ENCODE measurements at regions not wholly inside any gene's neighbourhood (a gene's known extent, or its start where the extent isn't known, plus 50 kb on each side); places are given as distances from the start of the nearest gene placed in this dataset.

DNA sequence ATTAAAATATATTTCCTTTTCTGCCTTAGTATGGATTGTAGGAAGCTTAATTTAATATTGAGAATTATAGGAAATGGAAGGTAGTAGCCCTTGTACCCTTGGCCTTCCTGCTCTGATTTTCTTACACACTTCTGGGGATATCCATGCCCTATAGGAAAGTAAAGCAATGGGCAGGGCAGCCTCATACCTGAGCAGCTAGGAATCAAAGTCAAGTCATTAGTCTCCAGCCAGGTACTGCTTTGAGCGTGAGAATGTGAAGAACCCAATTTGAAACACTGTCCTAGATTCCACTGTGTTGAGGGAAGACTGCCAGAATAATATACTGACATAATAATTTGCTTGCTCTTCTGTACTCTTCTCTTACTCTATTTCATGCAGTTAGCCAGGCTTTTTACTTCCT lies 51.0 kb upstream of the L3MBTL3 start:
- no peak for DNase-seq

DNA sequence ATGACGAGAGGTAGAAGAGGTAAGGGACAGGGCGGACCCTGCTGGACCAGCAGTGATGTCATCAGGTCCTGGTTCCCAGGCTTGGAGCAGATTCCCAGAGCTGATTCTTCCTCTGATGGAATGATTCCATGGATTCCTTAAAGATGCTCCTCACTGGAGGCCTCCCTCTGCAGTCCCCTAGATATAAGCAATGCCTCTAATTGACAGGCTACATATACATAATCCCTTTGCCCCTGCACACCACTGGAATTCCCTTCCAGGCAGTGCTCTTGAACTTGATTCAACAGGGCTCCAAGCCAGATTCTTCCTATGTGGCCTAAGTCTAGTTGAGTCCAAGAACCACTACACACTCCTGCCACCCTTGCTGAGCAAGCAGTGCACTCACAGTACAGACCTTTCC lies 52.3 kb upstream of the L3MBTL3 start:
- no peak for DNase-seq

DNA sequence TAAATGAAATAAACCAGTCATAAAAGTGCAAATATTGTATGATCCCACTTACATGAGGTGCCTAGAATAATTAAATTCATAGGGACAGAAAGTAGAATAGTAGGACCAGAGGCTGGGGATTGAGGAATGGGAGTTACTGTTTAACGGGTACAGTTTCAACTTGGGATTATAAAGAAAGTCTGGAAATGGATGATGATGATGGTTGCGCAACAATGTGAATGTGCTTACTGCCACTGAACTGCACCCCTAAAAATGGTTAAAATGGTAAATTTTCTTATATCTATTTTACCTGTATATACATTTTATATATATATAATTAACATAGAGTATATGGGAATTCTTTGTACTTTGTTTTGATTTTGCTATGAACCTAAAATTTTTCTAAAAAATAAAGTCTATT lies 53.3 kb upstream of the L3MBTL3 start:
- no peak for DNase-seq

DNA sequence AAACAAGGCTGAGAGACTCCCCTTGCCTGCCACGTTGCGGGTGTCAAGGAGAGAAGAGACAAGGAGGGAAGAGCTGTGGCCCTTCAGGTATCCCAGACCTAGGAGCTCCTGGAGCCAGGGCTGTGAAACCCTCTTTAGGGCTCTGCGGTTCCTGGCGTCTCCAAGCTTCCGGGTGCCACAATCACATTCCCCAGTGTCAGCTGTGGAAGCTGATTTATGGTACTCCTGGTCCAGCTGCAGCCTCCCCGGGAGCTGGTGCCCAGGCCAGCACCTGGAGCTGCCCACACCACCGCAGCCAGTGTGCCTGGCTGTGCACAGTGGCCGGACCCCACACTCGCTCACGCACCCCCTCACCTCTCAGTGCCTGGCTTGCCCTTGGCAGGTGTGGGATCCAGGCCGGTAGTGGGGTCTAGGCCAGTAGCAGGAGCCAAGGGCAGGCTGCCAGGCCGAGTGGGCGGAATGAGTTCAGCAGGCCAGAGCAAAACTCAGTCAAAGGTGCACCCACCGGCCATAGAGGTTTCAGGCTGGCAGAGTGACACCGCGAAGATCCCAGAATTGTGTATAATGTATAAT lies 58.9 kb upstream of the L3MBTL3 start:
- no peak for DNase-seq

DNA sequence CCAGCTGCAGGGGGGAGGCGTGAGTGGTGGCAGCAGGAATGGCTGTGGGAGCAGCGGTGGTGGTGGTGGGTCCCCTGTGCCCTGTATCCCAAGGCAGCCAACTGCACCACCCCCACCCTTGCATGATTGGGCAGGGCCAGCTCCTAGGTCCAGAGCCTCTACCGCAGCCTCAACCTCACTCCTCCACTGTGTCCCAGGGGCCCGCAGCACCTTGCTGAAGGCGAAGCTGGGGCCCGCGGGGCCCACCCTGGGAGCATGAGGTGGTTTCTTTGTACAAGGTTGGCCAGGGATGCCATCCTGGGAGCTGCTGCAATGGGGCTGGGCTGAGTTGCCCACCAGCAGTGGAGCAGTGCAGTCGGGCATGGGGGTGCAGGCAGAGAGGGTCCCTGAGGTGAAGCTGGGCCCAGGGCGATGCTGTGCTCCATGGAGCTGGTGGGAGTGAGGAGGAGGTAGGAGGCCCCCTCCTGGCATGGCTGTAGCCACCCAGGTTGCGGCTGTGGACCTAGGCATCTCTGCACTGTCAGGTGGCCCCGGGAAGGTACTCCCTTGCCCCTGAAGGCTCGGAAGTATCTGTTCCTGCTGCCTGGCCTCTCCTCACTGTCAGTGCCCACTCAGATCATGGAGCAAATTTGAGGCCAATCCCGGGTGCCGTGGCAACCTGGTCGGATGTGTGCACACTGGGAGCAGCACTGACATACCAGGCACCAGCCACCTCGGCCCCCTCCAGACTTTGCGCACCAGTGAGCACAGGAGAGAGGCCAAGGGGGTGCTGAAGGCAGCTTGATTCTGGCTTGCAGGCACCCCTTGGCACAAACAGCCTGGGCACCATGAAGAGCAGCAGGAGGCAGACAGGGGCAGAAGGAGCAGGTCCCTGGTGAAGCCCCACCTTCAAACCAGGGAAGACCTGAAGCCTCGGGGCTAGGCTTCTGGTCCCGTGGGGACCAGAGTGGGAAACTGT lies 60.2 kb upstream of the L3MBTL3 start:
- no peak for DNase-seq

DNA sequence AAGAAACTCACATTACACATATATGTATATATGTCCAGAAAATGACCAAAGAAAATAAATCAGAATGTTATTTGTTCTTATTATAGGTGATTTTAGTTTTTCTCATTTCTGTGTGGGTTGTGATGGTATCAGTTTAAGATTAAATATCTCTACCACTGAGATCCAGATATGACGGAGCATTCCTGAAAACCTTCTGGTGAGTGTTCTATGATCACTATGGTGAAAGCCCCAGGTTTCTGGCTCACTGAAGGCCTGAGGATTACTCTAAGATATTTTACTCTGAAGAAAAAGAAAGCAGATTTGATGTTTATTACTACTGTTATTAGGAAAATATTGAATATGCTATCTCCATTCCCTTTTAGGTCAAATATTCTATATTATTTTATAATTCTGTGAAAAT lies 62.8 kb upstream of the L3MBTL3 start:
- DNase-seq, result no peak

DNA sequence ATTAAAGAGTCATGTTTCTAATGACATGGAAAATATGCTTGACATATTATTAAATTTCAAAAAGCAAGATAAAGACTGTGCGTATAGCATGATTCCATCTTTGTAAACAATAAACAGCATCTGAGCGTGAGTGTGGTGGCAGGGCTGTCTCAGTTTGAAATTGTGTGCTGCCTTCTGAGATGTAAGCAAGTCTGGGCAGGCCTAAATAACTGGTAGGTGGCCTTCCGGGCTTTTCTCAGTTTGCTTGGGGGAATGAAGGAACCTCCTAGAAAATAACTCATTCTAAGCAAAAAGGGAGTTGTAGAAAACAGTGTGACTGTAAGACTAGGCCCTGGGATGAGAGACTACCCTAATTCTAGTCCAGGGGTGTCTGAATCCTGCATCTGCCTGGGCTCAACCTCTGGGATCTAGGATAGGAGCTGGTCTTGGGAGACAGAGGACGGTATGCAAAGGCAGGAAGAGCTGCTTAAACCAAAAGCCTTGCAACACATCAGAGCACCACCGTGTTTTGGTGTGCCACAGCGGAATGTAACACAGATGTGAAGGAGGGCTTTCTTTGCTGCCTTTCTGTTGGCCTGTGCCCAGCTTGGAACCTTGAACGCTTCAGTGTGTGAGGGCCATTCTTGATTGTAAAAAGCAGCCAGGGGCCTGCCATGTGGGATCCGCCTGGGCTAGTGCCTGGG lies 63.5 kb upstream of the L3MBTL3 start:
- no peak for DNase-seq

DNA sequence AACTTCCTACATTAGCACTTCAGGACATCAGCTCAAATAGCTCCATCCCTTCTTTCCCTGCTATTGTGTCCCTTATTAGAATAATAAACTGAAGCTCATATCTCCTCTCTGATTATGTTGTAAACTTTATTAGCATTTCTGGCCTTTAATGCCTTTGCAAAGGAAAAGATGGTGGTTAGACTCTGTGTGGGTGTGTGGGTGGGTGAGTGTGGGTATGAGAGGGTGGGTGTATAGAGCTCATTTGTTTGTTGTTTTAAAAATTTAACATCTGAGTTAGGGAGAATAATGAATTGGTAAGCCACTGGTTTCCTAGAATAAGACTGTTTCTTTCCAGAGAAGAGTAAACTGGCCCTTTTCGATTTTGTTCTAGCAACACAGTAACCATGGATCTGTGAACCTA lies 70.6 kb upstream of the L3MBTL3 start:
- no peak for DNase-seq

DNA sequence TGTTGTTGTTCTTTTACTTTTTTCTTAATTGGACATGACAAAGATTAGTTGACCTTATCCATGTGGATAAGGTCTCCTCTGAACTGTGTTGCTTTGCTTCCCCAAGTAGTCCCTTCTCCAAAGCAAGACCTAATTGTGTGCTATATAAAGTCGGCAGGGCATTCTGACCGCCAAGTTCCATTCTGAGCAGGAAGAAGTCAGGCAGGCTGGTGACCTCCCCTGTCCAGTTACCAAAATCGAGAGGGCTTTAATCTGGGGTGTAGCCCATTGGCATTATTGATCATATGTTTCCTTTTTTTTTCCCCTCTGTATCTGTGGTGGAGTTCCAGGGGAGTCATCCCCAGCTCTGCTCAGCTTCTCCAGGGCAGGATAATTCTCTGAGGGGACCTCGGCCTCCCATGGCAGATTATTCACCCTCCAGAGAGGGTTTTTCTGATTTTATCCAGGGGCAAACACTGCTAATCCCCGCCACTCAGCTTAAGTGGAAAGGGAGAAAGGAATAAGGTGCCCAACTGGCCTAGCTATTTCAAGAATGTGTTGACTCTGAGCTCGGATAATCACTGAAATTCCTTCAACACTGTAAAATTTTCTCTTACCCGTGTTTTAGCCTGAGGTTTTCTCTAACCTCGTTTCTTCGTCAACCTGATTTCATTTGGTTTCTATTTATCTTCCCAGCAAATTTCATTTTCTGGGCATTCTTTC lies 71.8 kb upstream of the L3MBTL3 start:
- DNase-seq, result no peak

DNA sequence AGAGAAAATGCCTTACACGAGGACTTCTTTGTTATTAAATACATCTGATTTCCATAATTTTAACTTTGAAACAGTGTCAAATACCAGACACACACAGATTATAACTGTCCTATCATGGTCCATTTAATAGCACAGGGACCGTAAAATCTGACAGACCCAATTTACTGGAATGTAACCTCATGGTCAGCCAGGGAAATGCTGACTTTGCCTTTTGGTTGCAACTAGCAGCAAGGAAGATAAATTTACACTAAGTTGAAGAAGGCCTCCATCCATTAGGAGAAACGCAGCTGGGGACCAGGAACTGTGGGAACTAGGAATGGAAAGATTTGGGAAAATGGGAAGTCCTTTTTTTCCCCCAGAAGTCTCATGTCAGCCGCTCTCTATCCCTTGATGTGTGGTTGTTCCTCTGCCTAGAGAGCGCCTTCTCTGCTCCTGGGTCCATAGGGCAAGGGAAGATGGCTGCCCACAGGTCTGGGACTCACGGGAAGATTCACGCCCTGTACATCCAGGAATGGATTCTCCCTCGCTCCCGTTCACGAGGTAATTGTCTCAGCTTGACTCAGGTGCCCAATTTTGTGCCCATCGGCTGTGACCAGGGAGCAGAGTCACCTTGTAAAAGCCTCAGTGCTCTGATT lies 74.6 kb upstream of the L3MBTL3 start:
- no peak for DNase-seq

DNA sequence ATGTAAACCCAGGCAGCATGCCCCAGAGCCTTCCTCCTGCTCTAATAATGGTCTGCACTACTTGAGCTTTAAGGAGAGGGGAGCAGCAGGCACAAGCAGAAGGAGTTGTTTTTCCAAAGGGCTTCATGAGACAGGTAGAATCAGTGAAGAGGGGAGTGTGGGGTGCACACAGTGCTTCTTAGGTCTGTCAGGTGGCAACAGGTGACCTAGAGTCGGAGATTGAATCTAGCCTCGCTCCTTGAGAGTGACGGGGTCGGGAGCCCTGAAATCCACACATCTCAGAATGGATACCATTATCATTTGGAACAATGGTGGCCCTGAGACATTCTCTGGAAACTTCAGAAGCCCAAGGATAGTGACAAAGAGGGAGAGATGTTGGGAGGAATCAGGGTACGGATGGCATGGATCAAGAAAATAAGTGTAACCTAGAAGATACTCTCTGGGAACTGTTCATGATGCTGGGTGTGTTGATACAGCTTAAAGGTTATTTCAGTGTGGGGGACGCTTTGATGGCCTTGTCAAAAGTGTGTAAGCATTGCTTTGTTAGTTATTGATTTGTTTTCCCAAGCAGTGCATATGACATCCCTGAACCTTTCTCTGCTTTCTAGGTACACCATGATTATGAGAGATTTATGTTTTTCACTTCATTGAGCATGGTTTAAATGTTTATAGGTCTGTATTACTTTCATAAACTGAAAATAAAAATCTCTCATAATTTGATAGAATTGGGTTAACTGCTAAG lies 77.8 kb upstream of the L3MBTL3 start:
- DNase-seq, result no peak

DNA sequence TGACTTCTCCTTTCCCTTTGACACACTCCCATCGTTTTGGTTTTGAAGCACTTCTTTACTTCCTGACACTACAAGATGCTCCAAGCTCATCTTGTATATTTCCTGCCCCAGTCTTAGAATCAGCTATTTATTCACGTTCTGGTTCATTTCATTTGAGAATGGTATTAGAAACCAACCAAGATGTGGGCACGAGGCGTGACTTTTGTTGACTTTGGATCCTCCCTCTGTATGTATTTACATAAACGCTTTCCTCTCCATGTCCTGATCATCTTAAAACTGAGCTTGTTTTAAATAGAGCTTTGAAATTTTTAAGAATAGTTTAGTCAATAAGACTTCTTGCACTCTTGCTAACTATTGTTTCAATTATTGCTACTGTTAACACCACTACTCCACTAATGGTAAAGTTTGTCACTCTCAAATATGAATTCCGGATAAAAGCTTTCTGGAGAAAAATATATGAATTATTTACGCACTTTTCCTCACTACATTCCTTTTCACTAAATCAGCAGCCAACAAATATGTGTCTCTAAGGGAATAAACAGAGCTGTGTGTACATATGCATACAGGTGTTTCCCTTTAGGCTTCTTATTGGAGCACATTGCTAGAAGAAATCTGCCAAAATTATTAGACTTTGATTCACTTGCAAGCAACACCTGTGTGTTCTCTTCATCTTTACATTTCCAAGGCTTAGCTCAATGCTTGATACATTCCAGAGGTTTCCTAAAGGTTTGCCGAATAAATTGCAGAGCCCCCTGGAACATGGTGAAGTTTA lies 77.3 kb upstream of the TMEM244 start:
- no peak for DNase-seq

DNA sequence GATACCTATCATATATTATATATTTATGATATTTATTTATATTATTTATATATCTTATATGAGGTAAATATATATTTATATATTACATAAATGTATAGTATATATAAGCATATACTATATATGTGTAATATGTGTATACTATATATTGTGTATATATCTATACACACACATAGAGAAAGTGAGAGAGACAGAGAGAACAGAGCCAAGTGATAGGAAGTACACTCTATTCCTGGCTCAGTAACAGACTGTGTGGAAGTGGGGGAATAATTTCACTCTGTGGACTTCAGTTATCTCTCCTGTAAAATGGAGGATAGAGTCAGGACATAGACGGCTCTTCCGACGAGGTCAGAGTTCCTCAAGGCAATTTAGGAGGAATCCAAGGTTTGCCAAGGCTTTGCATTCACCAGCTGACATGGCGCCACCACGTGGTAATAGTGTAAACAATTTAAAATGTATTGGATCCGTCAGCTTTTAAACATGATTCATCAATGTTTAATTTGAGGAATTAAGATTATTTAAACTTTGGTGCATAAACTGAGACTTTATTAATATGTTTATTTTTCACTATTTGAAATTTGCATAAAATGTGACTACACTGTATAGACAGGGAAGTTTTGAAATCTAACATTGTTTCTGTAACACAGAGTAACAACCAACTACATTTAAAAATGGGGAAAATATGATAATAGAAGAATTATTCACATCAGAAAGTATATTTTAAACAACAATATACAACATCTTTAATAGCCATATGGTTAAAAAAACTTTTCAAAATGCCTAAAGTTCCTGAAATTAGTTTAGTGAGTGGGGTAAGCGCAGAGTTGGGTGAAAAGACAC lies 75.4 kb upstream of the TMEM244 start:
- peak; percentile 78 for DNase-seq

DNA sequence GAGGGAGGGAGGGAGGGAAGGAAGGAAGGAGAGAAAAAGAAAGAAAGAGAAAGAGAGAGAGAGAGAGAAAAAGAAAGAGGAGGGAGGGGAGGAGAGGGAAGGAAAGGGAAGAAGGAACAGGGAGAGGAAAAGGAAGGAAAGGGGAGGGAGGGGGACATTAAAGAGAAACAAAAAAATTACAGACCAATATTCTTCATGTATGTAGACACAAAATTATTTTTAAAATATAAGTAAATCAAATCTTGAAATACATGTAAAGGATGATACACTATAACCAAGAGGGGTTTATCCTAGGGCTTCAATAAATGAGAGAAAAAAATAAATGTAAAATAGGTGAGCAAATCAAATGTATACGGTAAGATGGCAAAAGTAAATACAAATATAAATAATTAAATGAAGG lies 71.2 kb upstream of the TMEM244 start:
- DNase-seq, result no peak

DNA sequence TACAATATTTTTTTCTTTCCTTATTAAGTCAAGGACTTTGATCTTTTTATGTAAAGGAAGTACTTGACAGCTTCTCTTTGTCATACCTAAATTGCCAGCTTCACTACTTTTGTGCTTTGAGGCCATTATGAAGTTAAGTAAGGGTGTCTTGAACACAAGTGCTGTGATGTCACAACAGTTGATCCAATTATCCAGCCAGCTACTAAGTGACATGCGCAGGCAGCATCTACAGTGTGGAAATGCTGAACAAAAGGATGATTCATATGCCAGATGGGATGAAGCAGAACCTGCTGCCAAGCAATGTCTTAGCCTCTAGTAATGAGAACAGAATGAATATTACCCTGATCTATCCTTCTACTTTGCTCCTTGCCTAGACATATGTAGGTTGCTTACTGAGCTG lies 68.3 kb upstream of the TMEM244 start:
- peak; percentile 41 for DNase-seq

DNA sequence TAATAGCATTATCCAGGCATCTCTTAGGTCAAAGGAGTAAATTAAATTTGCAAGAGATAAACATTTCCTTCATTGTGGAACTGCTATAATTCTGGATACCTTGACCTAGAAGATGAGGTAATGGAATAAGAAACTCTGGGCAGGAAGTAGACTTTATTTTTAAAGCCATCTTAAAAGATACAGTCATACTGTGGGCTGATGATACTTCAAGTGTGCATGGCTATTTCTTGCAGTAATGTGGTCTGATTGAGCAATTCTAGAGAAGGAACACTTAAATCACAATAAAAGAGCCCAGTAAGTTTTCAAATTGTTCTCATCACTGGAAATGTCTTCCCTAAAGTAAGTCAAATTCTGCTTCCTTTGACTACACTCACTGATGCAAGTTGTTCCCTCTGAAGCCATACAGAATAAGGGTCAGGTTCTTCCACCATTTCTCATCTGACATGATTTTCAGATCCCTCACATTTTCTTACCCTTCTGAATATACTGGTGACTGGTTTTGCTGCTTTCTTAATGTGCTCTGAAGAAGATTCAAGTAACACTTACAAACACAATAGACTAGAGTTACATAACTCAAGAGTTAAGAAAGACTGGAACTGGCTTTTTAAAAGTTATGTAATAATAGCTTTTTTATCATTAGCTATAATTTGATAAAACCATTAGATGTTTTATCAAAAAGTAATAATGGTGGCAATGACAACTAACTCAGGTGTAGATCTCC lies 62.6 kb upstream of the TMEM244 start:
- peak; percentile 77 for DNase-seq

DNA sequence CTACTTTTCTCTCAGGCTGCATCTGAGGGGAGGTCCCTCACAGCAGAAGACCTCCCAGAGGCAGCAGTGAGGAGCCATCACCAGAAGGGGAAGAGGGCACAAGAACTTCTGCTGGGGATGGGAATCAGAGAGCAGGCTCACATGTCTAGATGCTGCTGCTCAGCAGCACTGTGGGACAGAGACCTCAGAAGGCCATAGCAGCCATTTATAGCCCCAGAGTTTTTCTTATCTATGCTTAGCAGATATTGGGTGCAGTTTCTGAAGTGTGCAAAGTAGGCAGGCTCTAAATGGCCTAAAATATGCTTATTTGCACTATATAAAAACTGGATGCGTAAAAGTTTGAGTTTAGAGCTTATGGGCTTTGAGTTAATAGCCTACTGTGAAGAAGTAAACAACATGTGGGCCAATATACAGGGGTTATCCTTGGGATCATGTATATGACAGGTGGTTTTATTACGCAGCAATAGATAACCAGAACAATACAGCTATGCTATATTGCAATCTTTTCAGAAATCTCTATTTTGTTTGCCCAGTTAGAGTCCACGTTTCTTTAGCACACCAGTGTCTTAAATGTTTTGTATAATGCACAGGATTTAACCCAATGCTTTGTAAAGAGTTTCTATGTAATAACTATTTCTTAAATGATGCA lies 60.2 kb upstream of the TMEM244 start:
- DNase-seq, result no peak

DNA sequence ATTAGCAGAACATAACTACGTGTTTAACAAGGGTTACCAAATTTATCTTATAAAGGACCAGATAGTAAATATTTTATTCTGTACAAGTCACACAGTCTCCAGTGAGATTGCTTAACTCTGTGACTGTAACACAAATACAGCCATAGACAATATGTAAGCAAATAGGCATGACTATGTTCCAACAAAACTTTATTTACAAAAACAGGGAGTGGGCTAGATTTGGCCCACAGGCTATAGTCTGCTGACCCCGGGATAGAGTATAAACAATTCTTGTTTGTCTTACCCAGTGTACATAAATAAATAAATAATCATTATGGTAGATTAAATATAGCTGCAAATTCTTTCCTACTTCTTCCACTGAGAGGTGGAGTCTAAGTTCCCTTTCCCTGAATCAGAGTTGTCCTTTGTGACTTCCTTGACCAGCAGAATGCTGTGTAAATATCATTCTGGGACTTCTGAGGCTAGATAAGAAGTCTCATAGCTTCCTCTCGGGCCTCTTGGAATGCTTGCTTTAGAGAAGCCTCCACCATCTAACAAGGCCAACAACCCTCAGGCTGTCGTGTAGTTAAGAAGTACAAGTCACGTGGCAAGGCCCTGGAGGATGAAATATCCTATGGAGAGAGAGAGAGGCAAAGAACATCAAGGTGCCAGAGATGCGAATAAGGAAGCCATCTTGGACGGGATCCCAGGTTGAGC lies 59.1 kb upstream of the TMEM244 start:
- no peak for DNase-seq

Measured in inflammatory macrophage treated with lipopolysaccharide for 4 hours (primary cell).